SU-DHL-6 (cell line): ENCODE measurements at regions not wholly inside any gene's neighbourhood (a gene's known extent, or its start where the extent isn't known, plus 50 kb on each side); places are given as distances from the start of the nearest gene placed in this dataset.

Experiments
- EZH2phosphoT487 ChIP-seq: fragments of 200-600 bp; sonication (generic), shearing (Covaris generic); conservative IDR thresholded peaks from 2 replicates; pipeline ENCODE4 v1.6.1; 2018; ENCODE audit warnings: mild to moderate bottlenecking, antibody characterized with exemption, low read length, moderate library complexity, mixed read lengths
- TF ChIP-seq, protein P1 (sequence below): fragments of 200-600 bp; sonication (generic); IDR thresholded peaks from one replicate; pipeline ENCODE4 v1.5.1; 2017; ENCODE audit warnings: antibody characterized with exemption, mild to moderate bottlenecking, low read length, moderate library complexity; ENCODE audit not compliant: insufficient read depth, poor library complexity, severe bottlenecking

DNA sequence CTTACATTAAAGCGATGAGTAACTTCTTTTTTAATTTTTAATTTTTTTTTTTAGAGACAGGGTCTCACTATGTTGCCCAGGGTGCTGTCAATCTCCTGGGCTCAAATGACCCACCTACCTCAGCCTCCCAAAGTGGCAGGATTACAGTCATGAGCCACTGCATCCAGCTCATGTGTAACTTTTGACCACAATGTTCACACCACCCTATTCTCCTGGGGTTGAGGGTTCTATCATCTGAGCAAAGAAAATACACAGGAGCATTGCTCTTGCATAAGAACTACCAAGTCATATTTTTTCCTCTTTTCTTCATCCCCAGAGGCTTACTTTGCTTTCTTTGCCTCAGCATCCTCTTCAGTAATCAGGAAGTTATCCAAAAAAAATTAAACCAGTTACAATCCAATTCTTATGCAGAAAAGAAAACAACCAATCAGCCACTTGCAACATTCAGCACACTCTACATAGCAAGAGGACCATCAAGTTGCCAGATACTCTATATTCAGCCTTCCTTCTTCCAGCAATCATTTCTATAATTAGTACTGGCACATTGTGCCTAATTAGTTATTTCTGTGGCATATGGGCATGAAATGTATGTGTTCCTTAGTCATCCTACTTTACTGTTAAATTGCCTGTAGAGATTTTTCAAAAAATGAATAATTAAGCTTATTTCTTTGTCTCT, 345.6 kb downstream of the AKAIN1 start:
- TF ChIP-seq, protein P1, sequence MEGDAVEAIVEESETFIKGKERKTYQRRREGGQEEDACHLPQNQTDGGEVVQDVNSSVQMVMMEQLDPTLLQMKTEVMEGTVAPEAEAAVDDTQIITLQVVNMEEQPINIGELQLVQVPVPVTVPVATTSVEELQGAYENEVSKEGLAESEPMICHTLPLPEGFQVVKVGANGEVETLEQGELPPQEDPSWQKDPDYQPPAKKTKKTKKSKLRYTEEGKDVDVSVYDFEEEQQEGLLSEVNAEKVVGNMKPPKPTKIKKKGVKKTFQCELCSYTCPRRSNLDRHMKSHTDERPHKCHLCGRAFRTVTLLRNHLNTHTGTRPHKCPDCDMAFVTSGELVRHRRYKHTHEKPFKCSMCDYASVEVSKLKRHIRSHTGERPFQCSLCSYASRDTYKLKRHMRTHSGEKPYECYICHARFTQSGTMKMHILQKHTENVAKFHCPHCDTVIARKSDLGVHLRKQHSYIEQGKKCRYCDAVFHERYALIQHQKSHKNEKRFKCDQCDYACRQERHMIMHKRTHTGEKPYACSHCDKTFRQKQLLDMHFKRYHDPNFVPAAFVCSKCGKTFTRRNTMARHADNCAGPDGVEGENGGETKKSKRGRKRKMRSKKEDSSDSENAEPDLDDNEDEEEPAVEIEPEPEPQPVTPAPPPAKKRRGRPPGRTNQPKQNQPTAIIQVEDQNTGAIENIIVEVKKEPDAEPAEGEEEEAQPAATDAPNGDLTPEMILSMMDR: no peak
- no peak for TF ChIP-seq EZH2phosphoT487
